HG03175 (cell line): ENCODE measurements at regions not wholly inside any gene's neighbourhood (a gene's known extent, or its start where the extent isn't known, plus 50 kb on each side); places are given as distances from the start of the nearest gene placed in this dataset.
"Not testable (repeated sequence)": the region's sequence is repeated elsewhere in the genome, so short reads cannot be mapped to it uniquely, and the experiment has no call there.

Experiments used
- ATAC-seq: cut with Tn5 transposase; IDR thresholded peaks from one replicate; pipeline ENCODE4 v1.9.1; 2021; ENCODE audit warnings: mild to moderate bottlenecking, moderate library complexity; ENCODE audit not compliant: unreplicated experiment

GRCh38 chr13:39931505-39931904 is 276.0 kb downstream of the COG6 start:
- ATAC-seq: no peak

DNA sequence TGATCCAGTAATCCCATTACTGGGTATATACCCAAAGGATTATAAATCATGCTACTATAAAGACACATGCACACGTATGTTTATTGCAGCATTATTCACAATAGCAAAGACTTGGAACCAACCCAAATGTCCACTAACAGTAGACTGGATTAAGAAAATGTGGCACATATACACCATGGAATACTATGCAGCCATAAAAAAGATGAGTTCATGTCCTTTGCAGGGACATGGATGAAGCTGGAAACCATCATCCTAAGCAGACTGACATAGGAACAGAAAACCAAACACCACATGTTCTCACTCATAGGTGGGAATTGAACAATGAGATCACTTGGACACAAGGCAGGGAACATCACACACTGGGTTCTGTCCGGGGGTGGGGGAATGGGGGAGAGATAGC is 277.1 kb downstream of the COG6 start:
- ATAC-seq: not testable (repeated sequence)

DNA sequence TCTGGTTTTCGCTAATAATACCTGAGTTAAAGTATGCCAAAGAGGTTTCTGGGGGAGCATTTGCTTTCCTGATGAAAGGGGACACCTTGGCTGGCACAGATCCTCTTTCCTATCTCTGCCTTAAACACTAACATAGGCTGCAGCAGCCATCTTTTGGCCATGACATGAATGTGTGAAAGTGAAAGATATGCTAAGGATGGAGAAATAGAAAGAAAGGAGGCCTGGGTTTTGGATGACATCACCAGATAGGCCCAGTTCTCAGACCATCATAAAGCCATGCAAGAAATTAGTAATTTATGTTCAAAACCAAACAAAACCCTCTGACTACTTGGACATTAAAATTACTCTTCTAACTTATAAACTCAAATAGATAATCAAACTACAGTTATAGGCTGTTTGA is 279.7 kb downstream of the COG6 start:
- no peak for ATAC-seq

DNA sequence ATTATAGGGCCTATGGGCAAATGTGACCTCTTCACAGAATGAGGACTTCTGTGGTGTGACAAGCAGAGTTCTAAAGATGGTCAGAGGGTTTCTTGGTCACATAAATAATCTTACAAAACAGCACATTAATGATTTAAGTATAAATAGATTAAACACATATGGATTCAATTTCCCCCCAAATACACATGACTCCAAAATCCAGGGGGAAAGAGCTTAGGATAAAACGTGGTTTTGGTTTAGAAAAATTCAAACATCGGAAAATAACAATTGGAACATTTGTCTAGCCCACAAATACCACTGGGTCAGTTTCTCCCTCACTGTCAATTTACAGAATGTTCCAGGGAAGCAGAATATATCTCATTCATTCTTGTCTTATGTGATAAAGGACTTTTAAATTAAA is 283.1 kb downstream of the COG6 start:
- ATAC-seq: no peak

GRCh38 chr13:39941236-39941635 is 285.8 kb downstream of the COG6 start:
- ATAC-seq: no peak

DNA sequence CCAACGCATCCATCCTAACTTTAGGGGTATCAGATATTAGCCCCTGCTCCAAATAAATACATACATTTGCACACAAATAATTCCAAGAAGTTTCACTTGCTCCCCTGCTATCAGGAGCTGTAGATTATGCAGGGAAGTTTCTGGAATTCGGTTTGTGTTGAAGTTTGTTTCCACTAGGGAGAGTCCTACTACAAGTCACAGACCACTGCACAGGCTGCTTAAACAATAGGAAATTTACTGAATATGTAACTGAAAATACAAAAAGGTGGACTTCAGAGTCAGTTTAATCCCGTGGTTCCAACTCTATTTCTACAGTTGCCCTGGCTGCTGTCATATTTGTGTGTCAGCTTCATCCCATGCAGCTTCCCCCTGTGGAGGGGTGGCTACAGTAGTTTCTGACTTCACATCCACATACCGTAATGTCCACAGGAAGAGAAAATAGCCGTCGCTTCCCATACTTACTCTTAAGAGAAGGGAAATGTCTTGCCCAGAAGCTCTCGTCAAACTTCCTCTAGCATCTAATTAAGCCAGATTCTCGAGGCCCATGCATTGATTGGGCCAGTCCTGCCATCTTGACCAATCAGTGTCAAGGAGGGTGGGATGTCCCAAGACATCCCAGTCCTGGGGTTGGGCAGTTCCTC is 286.6 kb downstream of the COG6 start:
- ATAC-seq: peak; percentile 7

GRCh38 chr13:39942552-39943273 is 287.3 kb downstream of the COG6 start:
- peak; percentile 96 for ATAC-seq

DNA sequence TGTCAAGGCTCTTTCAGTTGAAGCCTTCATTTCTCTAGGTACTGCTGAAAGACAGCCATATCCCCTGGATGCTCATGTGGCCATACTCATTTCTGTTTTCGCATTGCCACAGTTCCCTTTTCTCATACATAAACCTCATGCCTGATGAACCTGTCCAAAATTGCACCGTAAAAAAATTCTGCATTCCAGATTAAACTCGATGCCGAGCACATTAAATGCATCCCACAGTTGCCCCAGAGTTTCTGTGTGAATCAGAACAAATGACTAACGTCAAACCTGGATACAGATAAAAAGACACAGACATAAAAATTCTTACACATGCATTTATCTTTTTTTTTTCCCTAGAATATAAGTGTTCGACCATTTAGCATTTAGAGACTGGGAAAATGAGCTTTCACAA is 288.2 kb downstream of the COG6 start:
- ATAC-seq: no peak

DNA sequence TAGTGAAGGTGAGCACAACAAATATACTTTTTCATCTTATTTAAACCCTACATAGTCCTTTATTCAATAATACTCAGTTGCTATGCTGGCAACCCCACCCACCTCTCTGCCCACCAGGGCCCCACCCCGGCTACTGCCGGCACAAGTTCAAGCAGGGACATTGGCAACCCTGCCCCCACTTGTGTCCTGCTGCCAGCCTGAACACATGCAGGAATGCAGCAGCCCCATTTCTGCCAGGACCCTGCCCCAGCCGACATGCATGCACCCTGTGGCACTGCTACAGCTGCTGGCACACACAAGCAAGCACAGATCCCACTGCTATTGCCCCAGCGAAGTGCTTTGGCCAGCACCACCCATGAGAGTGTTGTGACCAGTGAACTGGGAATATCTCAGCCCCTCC is 289.8 kb downstream of the COG6 start:
- no peak for ATAC-seq

DNA sequence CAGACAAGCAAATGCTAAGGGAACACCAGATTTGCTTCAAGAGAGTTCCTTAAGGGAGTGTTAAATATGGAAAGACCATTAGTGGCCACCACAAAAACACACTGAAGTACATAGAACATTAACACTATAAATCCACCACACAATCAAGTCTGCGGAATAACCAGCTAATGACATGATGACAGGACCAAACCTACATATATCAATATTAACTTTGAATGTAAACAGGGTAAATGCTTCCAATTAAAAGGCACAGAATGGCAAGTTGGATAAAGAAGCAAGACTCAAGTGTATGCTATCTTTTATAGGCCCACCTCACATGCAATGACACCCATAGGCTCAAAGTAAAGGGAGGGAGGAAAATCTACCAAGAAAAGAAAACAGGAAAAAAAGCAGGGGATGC is 291.3 kb downstream of the COG6 start:
- ATAC-seq: no peak

DNA sequence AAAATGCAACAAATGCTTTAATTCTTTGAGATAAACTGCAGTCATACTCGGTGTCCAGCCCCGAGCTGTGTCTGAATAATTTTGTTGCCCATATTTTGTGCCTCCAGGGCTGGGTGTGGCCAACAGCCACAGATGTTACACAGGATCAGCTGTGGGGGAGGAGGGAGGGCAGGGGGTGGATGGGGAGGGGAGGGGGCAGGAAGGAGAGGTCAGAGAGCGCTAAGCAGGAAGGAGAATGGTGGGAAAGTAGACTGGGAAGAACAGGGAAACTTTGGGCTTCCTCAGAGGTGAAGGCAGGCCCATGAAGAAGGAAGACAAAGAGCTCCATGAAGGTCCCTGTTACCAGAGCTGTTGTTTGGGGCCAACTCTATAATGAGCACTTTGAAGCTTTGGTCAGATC is 295.8 kb downstream of the COG6 start:
- ATAC-seq: no peak

DNA sequence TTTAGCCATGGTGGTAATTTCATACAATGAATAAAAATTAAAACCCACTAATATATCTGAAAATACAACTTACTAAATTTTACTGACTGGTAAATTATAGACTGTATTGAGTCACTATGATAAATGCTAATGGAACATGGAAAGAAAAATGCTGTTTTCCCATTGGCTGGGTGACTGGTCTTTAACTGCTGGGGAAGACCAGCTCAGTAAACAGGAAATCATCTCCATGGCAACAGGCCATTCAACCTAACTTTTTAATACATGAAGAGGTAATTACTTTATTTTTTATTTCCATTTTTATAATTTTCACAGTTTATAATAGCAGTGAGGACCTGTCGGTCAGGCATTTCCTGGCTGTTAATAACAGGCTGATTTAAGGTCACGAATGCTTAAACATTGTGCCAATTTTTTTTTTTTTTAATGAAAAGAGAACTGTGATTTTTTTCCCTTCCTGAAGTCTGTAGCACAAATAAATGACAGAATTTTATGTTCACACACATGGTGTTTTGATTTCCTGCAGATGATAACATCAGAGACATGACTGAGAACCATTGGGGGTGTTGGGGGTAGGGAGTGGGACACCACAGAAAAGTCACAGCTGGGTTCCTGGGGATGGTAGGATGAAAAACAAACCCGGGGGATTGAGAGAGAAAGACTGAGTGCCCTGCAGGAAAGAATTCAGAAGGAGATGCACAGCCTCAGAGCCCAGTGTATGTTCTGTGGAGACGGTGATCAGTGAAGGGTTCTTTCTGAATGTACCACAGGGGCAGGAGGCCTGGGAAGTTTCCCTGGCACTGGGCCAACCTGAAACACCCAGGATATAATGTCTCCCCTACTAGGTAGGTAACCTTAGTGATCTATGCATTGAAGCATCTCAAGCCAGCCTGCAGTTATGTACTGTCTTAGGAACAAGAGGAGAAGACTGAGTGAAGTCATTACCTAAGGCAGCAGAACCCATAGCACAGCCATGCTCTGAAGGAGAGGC is 297.1 kb downstream of the COG6 start:
- no peak for ATAC-seq

- ATAC-seq: no peak
These were observed 299.0 kb downstream of the COG6 start for GRCh38 chr13:39954476-39954875.

GRCh38 chr13:39955560-39955959 is 300.1 kb downstream of the COG6 start:
- no peak for ATAC-seq

- ATAC-seq: no peak
These were observed 300.6 kb downstream of the COG6 start for GRCh38 chr13:39956036-39956435.

DNA sequence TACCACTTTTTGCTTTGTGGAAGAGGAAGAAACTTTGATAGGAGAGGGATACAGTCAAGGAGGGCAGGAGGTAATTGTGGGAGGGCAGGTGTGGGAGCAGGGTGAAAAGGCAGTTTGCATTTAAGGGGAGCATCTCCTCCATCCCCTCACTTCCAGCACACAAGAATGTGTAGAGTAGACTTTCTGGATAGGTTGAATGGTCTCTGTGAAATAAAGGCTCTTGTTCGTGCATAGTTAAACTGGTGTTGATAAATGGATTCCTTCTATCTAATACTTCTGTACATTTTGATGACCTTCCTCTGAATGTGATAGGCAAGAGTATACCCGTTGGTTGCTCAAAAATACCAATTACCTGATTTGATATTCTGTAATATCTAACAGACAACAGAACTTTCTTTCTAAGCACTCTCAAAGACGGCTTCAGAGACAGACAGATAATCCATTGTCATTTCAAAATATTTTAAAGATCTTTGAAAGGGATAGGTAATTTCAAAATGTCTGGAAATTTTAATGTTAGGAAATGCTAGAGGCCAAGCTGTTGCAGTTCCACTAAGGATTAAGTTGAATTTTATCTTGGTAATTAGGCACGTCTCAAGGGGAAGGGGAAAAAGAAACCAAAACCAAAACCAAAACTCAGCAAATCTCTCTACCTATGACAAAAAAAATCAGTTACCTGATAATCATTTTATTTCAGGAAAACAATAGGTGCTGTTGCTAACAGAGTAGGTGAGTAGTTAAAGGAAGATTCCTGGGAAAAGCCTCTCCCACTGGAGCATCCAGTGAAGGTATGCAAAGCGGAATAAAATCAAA is 302.6 kb downstream of the COG6 start:
- no peak for ATAC-seq

- ATAC-seq: no peak
These were observed 304.2 kb downstream of the COG6 start for GRCh38 chr13:39959497-39960144.

DNA sequence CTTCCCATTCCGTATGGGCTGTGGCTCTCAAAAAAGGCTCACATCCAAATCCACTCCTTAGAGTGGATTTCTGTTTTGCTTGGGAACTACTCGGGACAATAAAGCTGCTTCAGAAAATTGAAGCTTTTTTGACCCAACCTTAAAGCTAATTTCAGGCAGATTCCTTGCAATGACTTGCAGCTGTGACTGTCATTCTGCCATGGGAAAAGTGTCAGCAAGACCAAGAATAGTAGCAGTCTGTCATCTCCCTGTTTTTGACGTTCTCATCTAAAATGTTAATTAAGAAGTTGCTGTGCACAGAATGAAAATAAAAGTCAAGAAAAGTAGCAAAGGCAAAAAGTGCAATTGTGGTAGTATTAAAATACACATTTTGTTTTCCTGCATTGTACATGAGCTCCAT is 304.7 kb downstream of the COG6 start:
- no peak for ATAC-seq

DNA sequence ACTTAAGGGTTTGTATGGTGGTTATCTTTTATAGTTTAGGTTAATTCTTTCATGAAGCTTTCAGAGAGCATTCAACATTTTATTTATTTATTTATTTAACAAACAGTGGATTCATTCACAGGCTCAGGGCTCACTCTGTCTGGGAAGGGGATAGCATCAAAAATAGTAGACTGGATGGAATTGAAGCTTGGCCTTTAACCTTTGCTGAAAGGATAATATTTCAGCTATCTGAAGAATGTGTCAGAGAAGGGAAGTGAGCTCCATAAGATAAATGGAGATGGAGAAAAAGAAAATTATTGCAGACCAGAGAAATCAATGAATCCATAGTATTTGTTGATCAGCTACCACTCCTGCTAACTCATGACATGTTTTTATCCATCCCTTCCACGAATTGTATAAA is 305.6 kb downstream of the COG6 start:
- no peak for ATAC-seq

DNA sequence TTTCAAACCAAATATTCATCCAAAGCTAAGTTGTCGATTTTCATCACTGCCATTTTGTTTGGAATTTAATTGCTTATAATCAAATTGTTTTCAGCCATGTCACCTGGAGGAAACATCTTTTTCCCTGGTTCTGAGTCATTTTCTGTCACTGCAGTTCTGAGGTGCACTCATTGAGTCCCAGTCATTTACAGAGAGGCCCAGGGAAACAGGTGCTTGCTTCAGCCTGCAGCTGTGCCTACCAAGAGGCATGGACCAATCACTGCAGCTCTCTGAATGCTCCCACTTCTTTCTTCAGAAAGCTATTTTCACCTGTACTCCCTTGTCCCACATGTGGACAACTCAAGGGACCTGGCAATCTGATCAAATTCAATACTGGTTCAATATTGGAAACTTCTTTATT is 308.1 kb downstream of the COG6 start:
- ATAC-seq: no peak
